Parathyroid adenoma (tissue), 2 donors: ENCODE measurements at regions not wholly inside any gene's neighbourhood (a gene's known extent, or its start where the extent isn't known, plus 50 kb on each side); places are given as distances from the start of the nearest gene placed in this dataset.

Experiments
- H2AFZ ChIP-seq: fragments of 300-600 bp; sonication (generic); one replicate; pipeline ENCODE4 v1.7.0; 2017; ENCODE audit warnings: antibody characterized with exemption, mild to moderate bottlenecking
- H3K27ac ChIP-seq: fragments of 300-600 bp; sonication (generic); one replicate; pipeline ENCODE4 v1.7.0; 2017
- H3K27me3 ChIP-seq: fragments of 300-600 bp; sonication (generic); one replicate; pipeline ENCODE4 v1.7.0; 2017; ENCODE audit warnings: low read length; ENCODE audit not compliant: control insufficient read depth, insufficient read depth
- H3K36me3 ChIP-seq: fragments of 300-600 bp; sonication (generic); one replicate; pipeline ENCODE4 v1.7.0; 2017; ENCODE audit warnings: low read length; ENCODE audit not compliant: control insufficient read depth, insufficient read depth
- H3K4me1 ChIP-seq: fragments of 300-600 bp; sonication (generic); one replicate; pipeline ENCODE4 v1.7.0; 2017; ENCODE audit warnings: control low read depth
- H3K4me2 ChIP-seq: fragments of 300-600 bp; sonication (generic); one replicate; pipeline ENCODE4 v1.7.0; 2017; ENCODE audit warnings: low read length
- H3K4me3 ChIP-seq: fragments of 300-600 bp; sonication (generic); one replicate; pipeline ENCODE4 v1.7.0; 2017; ENCODE audit warnings: low read depth, low read length
- H3K79me2 ChIP-seq: fragments of 300-600 bp; sonication (generic); one replicate; pipeline ENCODE4 v1.7.0; 2017; ENCODE audit warnings: control low read depth
- H3K9ac ChIP-seq: fragments of 300-600 bp; sonication (generic); one replicate; pipeline ENCODE4 v1.7.0; 2017; ENCODE audit warnings: mild to moderate bottlenecking
- H3K9me3 ChIP-seq: fragments of 300-600 bp; sonication (generic); one replicate; pipeline ENCODE4 v1.7.0; 2017; ENCODE audit warnings: low read length; ENCODE audit not compliant: control insufficient read depth
- CTCF ChIP-seq: fragments of 300-600 bp; sonication (generic); IDR thresholded peaks from one replicate; pipeline ENCODE4 v1.7.0; 2017; ENCODE audit warnings: antibody characterized with exemption, mild to moderate bottlenecking
- donor health status: primary hyperparathyroidism.

GRCh38 chr18:22634464-22634863, 216.7 kb upstream of the CTAGE1 start:
- no peak for TF ChIP-seq CTCF
- Histone ChIP-seq H3K36me3 (no peaks in the 10 kb centered on the region), H3K4me3 (no peak overlapping the region), H2AFZ (no peak overlapping the region), H3K4me1 (no peaks in the 10 kb centered on the region), H3K79me2 (no peaks in the 10 kb centered on the region), H3K9ac (no peak overlapping the region), H3K4me2 (no peak overlapping the region), H3K9me3 (no peaks in the 10 kb centered on the region), H3K27ac (no peak overlapping the region), H3K27me3 (no peaks in the 10 kb centered on the region)

GRCh38 chr18:22637787-22638186, 220.1 kb upstream of the CTAGE1 start:
- Histone ChIP-seq H3K27ac (no peak overlapping the region), H2AFZ (no peak overlapping the region), H3K79me2 (no peaks in the 10 kb centered on the region), H3K9ac (no peak overlapping the region), H3K4me3 (no peak overlapping the region), H3K4me2 (no peak overlapping the region), H3K27me3 (no peaks in the 10 kb centered on the region), H3K36me3 (no peaks in the 10 kb centered on the region), H3K9me3 (no peaks in the 10 kb centered on the region), H3K4me1 (no peaks in the 10 kb centered on the region)
- TF ChIP-seq CTCF: no peak

DNA sequence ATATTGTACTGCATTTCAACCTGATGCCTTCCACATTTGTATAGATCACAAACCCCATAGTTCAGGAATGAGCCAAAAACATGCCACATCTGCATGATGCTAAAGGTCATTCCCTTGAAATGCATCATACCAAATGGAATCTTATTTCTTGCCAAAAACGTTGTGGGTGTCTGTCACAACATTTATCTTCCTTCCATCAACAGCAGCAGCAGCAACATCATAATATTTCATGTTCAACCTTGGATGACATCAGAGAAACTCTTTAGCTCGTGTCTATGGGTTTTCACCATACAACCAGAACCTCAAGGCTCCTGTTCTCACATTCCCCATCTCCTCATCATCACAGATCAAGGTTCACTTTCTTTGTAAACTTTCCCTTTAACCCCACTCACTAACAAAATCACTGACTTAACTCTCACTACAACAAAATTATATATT, 221.3 kb upstream of the CTAGE1 start:
- H3K79me2 ChIP-seq: no peaks in the 10 kb centered on the region
- no peaks in the 10 kb centered on the region for H3K36me3 ChIP-seq
- H3K4me1 ChIP-seq: no peaks in the 10 kb centered on the region
- no peak for TF ChIP-seq CTCF
- H3K9me3 ChIP-seq: no peaks in the 10 kb centered on the region
- no peak overlapping the region for H2AFZ ChIP-seq
- H3K9ac ChIP-seq: no peak overlapping the region
- no peak overlapping the region for H3K4me2 ChIP-seq
- H3K27me3 ChIP-seq: no peaks in the 10 kb centered on the region
- H3K4me3 ChIP-seq: no peak overlapping the region
- H3K27ac ChIP-seq: no peak overlapping the region

- H2AFZ ChIP-seq: no peak overlapping the region
- H3K9me3 ChIP-seq: no peaks in the 10 kb centered on the region
- H3K4me3 ChIP-seq: no peak overlapping the region
- no peak overlapping the region for H3K4me2 ChIP-seq
- H3K36me3 ChIP-seq: no peaks in the 10 kb centered on the region
- H3K27ac ChIP-seq: no peak overlapping the region
- TF ChIP-seq CTCF: no peak
- H3K4me1 ChIP-seq: no peaks in the 10 kb centered on the region
- no peaks in the 10 kb centered on the region for H3K79me2 ChIP-seq
- no peak overlapping the region for H3K9ac ChIP-seq
- H3K27me3 ChIP-seq: no peaks in the 10 kb centered on the region
These were observed 221.8 kb upstream of the CTAGE1 start for GRCh38 chr18:22639561-22639960.

GRCh38 chr18:22640281-22640842, 222.6 kb upstream of the CTAGE1 start:
- no peak for TF ChIP-seq CTCF
- Histone ChIP-seq H3K27me3 (no peaks in the 10 kb centered on the region), H3K79me2 (no peaks in the 10 kb centered on the region), H3K4me1 (no peaks in the 10 kb centered on the region), H2AFZ (no peak overlapping the region), H3K9ac (no peak overlapping the region), H3K4me2 (no peak overlapping the region), H3K27ac (no peak overlapping the region), H3K9me3 (no peaks in the 10 kb centered on the region), H3K36me3 (no peaks in the 10 kb centered on the region), H3K4me3 (no peak overlapping the region)
